GM18909 (cell line): ENCODE measurements at regions not wholly inside any gene's neighbourhood (a gene's known extent, or its start where the extent isn't known, plus 50 kb on each side); places are given as distances from the start of the nearest gene placed in this dataset.

Source experiments
- ATAC-seq: cut with Tn5 transposase; IDR thresholded peaks from one replicate; pipeline ENCODE4 v1.9.1; 2021; ENCODE audit warnings: mild to moderate bottlenecking; ENCODE audit not compliant: unreplicated experiment, poor library complexity

DNA sequence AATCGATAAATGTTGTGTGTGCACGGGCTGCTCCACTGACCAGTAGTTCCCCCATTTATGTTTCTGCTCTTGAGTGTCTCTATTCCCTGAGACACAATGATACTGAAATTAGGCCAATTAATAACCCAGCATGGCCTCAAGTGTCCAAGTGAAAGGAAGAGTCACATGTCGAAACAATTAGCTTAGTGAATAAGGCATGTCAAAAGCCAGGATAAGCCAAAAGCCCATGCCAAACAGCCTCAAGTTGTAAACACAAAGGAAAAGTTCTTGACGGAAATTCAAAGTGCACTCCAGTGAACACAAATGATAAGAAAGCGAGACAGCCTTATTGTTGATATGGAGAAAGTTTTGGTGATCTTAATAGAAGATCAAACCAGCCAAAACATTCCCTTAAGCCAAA lies 167.1 kb upstream of the C1QTNF7 start:
- no peak for ATAC-seq

DNA sequence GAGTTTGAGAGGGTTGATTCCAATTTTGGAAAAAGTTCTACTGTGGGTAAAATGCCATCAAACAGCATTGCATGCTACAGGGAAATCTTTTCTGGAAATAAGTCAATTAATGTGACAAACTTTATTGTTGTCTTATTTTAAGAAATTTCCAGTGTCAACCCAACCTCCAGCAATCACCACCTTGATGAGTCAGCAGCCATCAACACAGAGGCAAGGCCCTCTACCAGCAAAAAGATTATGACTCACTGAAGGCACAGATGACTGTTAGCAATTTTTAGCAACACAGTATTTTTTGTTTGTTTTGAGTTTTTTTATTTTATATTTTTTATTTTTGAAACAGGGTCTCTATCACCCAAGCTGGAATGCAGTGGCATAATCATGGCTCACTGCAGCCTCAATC lies 165.4 kb upstream of the C1QTNF7 start:
- ATAC-seq, result no peak

DNA sequence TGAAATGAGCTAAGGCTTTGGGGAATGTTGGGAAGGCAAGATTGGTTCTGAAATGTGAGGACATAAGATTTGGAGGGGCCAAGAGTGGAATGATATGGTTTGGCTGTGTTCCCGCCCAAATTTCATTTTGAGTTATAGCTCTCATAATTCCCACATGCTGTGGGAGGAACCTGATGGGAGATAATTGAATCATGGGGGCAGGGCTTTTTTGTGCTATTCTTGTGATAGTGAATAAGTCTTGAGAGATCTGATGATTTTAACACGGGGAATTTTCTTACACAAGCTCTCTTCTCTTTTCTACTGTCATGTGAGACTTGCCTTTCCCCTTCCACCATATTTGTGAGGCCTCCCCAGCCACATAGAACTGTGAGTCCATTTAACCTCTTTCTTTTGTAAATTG lies 157.6 kb upstream of the C1QTNF7 start:
- no peak for ATAC-seq

DNA sequence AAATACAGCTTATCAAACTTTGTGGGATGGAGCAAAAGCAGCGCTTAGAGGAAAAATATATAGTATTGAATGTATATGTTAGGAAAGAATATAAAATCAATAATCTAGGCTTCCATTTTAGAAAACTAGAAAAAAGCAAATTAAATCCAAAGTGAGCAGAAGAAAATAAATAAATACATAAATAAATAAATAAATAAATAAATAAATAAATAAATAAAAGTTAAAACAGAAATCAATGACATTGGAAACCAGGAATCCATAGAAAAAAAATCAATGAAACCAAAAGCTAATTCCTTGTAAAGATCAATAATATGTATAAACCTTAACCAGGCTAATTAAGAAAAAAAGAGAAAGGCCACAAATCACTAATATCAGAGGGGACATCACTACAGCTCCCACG lies 141.8 kb upstream of the C1QTNF7 start:
- ATAC-seq, result no peak

DNA sequence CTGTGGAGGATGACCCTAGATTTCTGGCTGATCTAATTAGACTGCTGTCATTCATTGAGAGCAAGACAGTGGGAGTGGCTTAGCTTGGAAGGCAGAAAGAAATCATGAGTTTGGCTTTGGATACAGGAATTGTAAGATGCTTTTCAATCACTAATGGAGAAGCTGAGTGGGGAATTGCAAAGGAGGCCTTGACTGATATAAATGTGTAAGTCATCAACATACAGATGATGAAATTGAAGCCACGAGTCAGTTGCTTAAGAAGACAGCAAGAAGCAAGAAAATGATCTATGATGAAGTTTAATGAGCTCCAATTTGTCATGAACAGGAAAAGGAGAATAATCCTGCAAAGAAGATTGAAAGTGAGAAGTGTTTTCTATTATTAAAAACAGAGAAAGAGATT lies 136.7 kb upstream of the C1QTNF7 start:
- no peak for ATAC-seq

DNA sequence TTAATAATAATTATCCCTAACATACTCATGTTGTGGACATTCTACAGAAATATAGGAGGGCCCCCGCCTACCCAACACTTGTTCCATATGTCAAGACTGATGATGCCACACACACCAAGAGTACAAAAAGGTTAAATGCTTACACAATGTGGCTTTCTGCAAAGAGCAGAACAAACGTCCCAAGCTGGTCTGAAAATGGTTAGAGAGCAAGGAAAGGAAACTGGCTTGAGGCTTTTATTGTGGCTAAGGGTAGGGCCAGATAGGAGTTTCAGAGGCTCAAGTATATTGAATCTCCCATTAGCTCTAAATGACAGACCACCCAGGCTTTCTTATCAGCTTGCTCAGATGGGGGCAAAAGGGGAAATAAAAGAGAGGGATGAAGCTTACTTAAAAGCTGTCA lies 134.1 kb upstream of the C1QTNF7 start:
- no peak for ATAC-seq

DNA sequence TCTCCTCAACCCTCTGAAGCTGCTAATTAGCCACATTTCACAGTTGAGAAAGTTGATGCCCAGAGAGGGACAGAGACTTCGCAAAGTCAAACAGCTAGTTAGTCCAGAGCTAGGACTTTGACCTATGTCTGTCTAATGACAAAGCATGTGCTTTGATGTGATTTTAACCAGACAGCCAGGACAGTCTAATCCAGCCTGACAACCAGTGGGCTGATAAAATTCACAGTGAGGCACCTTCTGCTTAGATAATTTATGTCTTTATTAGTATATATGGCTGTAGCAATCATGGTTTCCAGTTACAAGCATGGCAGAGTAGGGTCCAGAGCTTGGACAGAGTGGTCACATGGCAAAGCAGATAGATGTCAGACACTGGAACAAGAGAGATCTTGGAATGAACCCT lies 133.6 kb upstream of the C1QTNF7 start:
- no peak for ATAC-seq

DNA sequence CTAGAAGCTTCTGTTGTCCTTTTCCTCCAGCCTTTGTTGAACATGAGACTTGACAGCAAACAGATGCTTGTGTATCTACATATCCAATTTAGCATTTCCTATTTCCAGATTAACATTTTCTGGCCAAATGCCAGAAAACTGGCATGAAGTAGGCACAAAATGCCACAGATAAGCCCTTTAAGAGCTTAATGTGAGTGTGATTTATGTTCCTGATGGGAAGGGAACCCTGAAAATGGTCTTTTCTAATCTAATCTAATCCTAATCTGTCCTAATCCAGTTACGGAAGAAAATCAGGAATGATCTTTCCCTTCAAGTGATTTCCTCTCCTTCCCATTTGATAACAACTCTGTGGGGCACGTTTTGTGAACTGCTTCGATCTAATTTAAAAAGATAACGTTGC lies 133.0 kb upstream of the C1QTNF7 start:
- ATAC-seq, result no peak

DNA sequence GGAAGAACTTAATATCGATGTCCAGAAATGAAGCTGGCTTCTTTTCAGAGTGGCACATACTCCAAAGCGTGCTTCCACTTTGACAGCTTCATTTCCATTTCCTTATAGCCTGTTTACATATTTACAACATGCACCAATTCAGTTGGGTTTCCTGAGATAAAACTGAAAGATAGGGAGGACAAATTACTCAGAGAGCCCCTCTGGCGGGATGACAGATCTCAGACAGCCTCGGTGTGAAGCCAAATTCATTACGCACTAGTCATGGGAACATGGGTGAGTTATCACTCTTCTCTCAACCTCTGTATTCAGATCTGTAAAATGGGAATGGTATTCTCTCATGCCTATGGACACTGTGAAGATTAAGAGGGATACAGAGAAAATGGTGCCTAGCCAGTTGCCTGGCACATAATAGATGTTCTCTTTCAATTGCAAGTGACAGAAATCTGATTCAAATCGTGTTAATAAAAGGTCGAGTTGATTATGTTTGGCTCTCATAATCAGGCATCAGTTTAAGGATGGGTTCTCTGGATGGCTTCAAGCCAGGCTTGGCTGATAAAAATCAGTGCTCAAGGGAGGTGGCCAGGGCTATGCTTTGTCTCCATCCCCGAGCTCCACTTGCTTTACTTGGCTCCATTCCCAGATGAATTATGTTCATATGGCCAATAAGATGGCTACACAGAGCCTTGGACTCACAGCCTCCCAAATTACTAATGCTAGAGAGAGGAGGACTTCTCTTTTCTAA lies 132.2 kb upstream of the C1QTNF7 start:
- ATAC-seq, result no peak

DNA sequence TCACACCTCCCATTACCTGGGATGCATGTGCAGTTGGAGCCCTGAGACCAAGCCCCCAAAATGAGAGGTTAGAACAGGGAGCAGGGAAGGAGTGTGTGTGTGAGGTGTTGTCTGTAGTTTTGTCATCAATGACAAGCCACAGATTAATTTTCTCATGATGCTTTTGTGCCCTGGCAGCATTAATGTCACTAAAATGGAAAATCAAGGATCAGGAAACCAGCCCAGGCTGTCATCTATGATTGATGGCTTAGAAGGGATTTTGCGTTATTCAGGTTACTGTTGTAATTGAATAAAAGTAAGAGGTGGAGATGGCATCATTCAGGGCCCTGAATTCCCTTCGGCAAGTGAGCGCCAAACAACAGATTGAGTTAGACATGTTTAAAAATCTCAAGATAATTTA lies 130.5 kb upstream of the C1QTNF7 start:
- ATAC-seq, result no peak

DNA sequence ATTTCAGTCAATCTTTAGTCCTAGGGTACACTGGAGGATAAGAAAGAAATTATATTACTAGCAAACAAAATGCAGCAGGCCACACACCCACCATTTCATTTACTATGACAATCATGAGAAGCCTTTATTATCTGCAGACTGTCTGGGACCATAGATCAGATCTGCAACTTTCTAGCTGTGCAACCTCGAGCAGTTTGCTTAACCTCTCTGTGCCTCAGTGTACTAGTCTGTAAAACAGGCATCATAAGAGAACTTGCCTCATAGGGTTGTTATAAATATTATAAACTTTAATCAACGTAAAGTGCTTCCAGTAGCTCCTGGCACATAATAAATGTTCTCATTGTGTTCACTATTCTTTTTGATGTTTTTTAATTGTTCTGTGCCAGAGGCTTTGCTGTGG lies 128.2 kb upstream of the C1QTNF7 start:
- no peak for ATAC-seq

DNA sequence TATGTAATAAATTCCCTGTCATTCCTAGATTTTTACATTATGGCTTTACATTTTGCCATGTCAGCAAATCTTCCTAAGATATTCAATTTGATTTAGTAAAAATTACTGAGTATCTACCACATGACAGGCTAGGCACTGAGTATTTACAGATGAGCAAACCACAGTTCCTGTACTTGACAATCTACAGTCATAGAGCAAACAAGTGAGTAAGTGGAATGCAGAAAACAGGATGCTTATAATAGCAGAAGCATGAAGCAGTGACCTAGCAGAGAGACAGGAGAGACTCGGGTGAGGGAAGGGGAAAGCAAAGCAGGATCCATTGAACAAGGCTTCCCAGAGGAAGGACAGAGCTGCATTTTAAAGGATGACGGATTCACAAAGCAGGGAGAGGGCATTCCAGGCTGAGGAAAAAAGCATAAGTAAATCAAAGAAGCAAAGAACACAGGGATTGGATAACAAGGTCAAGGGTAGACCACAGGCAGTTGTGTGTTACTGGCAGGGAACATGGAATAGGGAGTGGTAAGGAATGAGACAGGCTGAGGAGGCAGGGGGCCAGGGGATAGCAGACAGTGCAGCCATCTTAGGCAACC lies 124.7 kb upstream of the C1QTNF7 start:
- ATAC-seq, result no peak

DNA sequence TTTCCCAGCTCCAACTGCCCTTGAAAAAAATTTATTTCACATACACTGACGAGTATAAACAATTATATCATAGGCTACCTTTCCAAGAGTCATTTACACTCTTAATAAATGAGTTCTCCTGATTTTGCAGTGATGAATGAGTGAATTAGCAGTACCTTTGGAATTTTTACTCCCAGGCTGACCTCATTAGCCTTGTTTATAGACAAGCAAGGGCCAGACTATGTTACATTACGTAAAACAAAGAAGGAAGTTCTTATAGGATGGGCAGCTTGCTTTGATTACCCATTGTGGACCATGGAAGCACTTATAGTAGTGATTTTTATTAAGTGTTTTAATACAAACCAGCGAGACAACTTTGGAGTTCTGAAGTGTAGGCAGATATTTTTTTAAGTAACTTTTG lies 112.9 kb upstream of the C1QTNF7 start:
- no peak for ATAC-seq

DNA sequence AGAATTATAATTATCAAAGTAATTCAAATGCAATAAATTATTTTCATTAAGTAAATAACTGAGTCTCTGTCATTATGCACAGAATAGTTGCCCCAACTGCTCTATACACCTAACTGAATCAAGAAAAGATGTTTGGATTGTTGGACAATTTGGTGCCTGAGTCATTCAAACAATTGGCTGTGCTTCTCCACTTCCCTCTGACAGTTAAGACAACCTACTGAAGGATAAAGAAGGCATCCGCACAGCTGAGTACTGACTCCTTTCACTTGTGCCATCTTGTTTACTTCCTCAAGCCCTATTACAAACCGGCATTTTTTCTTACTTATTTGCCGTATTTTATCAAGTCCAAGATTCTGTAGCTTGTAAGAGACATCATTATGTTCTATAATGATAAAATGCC lies 110.6 kb upstream of the C1QTNF7 start:
- no peak for ATAC-seq

DNA sequence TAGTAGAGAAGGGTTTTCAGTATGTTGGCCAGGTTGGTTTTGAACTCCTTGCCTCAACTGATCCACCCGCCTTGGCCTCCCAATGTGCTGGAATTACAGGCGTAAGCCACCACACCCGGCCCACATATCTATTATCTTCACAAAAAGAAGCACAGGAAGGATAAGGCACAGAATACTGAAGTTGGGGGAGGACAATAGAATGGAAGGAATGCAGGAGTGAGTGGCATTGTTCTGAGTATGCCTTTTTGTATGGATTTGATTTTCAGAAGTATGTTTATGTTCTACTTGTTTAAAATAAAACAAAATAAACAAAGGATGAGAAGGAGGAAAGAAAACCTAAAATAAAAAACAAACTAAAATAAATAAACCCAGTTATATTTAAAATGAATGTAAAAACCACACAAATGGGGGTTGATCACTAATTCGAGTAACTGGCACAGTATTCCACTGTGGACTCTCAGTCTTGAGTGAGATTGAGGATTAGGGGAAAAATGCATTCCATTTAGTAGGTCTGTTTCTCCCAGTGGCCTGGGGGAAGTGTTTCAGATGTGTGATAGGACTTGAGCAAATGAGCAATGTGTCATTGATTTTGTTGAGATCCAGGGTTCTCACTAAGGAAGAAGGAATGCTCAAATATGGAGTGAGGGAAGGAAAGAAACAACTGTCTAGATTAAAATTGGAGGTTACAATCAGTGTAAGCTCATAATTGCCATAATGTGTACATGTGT lies 109.0 kb upstream of the C1QTNF7 start:
- ATAC-seq, result no peak

DNA sequence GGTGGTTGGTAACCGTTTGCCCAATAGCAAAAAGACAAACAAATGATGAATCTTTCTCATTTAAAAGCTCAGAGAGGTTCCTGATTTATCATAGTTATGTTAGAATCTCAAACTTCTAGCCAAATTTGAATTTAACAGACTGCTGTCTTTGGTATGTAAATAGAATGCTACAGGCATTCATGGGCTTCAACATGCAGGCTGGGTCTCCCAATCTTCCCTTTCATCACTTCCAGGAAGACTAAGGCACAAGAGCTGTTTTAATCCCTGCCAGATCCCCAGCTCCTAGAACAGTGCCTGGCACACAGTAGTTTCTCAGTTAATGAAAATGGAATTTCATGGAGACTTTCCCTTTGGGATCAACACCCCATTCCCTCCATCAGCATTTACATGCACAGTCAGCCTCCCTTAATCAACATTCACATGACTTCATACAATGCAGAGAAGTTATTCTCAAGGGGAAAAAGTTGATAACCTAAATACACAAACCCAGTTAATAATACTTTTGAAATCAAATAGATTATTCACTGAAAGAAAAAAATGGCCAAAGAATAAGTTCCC lies 107.6 kb upstream of the C1QTNF7 start:
- ATAC-seq, result no peak

DNA sequence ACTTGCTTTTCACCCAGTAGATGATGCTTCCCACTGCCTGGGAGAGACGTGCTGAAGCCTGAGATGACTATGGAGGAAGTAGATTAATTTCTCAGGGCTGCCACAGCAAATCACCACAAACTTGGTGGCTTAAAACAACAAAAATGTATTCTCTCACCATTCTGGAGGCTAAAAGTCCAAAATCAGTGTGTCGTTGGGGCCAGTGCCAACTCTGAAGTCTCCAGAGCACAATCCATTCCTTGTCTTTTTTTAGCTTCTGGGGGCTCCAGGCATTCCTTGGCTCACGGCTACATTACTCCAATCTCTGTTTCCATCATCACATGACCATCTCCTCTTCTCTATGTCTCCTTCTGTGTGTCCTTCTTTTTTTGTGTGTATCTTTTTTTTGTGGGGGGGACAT lies 105.8 kb upstream of the C1QTNF7 start:
- no peak for ATAC-seq

DNA sequence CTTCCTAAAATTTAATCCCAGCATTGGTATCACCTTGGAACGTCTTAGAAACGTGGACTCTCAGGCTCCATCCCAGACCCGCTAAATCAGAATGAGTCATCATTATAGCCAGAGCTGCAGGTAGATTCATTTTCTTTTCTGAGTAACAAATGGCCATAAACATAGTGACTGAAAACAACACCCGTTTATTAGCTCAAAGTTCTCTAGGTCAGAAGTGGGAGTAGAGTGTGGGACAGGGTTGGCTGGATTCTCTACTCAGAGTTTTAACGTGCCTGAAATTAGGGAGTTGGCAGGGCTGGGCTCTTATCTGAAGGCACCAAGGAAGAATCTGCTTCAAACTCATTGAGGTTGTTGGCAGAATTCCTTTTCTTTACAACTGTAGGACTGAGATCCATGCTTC lies 101.8 kb upstream of the C1QTNF7 start:
- ATAC-seq, result no peak

DNA sequence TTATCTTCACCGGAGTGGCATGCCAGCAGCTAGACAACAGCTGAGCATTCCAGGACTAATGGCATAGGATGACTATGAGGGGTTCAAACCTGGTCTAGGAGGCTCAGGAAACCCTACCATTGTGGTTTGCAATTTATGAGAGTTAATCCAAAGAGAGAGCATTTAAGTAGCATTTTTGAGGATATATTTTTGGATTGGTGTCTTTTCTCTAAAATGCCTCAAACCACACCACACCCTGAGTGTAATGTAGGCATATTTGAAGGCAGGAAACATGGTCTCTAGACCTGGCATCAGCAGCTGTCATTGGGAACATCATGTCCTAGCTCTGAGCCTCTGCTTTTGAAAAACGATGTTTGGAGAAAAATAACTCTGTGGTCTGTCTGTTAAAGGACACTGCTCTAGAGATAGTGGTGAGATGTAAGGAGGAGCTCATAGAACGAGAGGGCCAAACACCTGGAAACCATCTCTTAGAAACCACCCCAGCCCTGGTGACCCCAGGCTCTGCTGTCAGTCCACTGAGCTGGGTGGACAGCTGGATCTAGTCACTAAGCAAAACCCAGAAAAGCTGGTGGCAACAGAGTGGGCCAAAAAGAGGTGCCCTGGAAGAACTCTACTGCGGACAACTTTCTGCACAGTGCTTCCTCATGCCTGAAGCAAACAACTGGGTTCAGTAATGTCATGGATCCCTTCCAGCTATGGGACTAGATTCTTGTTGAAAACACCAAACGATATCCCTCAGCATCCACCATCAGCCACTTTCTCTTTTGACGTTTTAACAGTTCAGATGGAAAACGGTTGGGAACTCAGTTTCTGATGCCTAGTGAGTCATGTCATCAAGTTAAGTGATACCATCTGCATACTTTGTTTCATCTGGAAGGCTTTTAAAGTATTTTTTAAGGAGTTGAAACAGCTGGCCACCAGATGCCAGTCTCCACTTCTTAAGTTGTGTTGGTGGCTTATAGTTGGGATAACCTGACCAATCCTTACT lies 100.2 kb upstream of the C1QTNF7 start:
- ATAC-seq, result no peak

DNA sequence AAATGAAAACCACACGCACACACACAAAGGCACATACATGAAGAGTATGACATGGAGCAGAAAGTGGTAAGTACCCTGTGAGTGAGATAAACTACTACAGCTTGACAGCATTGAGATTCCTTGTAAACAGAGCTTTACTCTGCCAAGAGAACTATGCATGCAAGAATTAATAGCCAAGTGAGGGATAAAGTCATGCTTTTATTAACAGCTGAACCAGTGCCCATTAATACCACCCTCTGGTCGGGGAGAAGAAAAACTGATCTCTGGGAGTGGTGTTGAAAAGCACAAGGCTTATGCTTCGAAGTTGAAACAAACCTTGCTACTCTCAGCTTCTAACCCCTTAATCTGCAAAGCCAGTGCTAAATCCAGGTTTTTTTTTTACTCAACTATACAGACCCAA lies 95.9 kb upstream of the C1QTNF7 start:
- no peak for ATAC-seq
